GM13977 (cell line): ENCODE measurements at regions not wholly inside any gene's neighbourhood (a gene's known extent, or its start where the extent isn't known, plus 50 kb on each side); places are given as distances from the start of the nearest gene placed in this dataset.

Experiments
- DNase-seq: peaks from one replicate; pipeline ENCODE4 v3.0.0; 2012; ENCODE audit warnings: low spot score
- CTCF ChIP-seq: IDR thresholded peaks from 2 replicates; pipeline ENCODE4 v1.5.1; 2012; ENCODE audit warnings: mild to moderate bottlenecking, control low read depth; ENCODE audit not compliant: insufficient read depth; ENCODE audit errors: extremely low read depth, missing control alignments
- in situ Hi-C: fragments of 300-500 bp; cut with MboI; formaldehyde crosslinking; loops from one replicate; pipeline ENCODE4 v1.12.0; 2022; ENCODE audit warnings: low sequenced_read_pairs, low pct_unique_long_range_greater_than_20kb, mixed read lengths, inconsistent platforms; ENCODE audit not compliant: unreplicated experiment

- in situ Hi-C loops = no loop called here
- no peak for TF ChIP-seq CTCF
- no peak for DNase-seq
Observed at GRCh38 chr6:164331026-164331425, 916.5 kb downstream of the QKI start.

- no peak for TF ChIP-seq CTCF
- no peak for DNase-seq
- in situ Hi-C loops = no loop called here
Observed at GRCh38 chr6:164325168-164325567, 910.6 kb downstream of the QKI start.

- no peak for DNase-seq
- no peak for TF ChIP-seq CTCF
- in situ Hi-C loops = no loop called here
Observed at GRCh38 chr6:164322533-164322932, 908.0 kb downstream of the QKI start.

GRCh38 chr6:164321297-164321696 is 906.8 kb downstream of the QKI start:
- TF ChIP-seq CTCF = no peak
- DNase-seq = no peak
- in situ Hi-C loops = no loop called here

GRCh38 chr6:164315376-164315775 is 900.9 kb downstream of the QKI start:
- in situ Hi-C loops = no loop called here
- no peak for TF ChIP-seq CTCF
- DNase-seq = no peak

GRCh38 chr6:164308339-164308738 is 893.8 kb downstream of the QKI start:
- no peak for DNase-seq
- in situ Hi-C loops = no loop called here
- TF ChIP-seq CTCF = no peak
